ENCODE measurements at regions not wholly inside any gene's neighbourhood (a gene's known extent, or its start where the extent isn't known, plus 50 kb on each side); places are given as distances from the start of the nearest gene placed in this dataset.

GRCh38 chr4:165600959-165601683, 222.3 kb downstream of the CPE start:
- intact Hi-C loops (cut with DNase I), result no loop called here
- Histone ChIP-seq H3K4me3 (ENCODE audit: low read length in 3 of 3) (no peak overlapping the region), H3K27me3 (ENCODE audit: control insufficient read depth, insufficient read depth, low read length) (no peaks in the 10 kb centered on the region), H3K9me3 (ENCODE audit: control insufficient read depth in 2 of 3, insufficient read depth in 1 of 3, low read length in 3 of 3) (no peaks in the 10 kb centered on the region), H3K4me1 (ENCODE audit: control insufficient read depth in 2 of 3, insufficient read depth in 2 of 3, low read depth in 1 of 3, low read length in 3 of 3) (no peaks in the 10 kb centered on the region), H3K27ac (ENCODE audit: low read depth in 2 of 2, low read length in 2 of 2) (no peak overlapping the region), H3K9ac (ENCODE audit: low read length in 3 of 3) (no peak overlapping the region), H3K36me3 (ENCODE audit: control insufficient read depth in 2 of 3, insufficient read depth in 3 of 3, low read length in 3 of 3) (no peaks in the 10 kb centered on the region)
- no peak for DNase-seq
- TF ChIP-seq, protein P1, sequence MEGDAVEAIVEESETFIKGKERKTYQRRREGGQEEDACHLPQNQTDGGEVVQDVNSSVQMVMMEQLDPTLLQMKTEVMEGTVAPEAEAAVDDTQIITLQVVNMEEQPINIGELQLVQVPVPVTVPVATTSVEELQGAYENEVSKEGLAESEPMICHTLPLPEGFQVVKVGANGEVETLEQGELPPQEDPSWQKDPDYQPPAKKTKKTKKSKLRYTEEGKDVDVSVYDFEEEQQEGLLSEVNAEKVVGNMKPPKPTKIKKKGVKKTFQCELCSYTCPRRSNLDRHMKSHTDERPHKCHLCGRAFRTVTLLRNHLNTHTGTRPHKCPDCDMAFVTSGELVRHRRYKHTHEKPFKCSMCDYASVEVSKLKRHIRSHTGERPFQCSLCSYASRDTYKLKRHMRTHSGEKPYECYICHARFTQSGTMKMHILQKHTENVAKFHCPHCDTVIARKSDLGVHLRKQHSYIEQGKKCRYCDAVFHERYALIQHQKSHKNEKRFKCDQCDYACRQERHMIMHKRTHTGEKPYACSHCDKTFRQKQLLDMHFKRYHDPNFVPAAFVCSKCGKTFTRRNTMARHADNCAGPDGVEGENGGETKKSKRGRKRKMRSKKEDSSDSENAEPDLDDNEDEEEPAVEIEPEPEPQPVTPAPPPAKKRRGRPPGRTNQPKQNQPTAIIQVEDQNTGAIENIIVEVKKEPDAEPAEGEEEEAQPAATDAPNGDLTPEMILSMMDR (IDR thresholded peaks at IDR 0.05; ENCODE audit: borderline replicate concordance, extremely low read depth, insufficient read depth), result no peak
- no peak for FAIRE-seq

- TF ChIP-seq, protein P1 (IDR thresholded peaks at IDR 0.05; ENCODE audit: borderline replicate concordance, extremely low read depth, insufficient read depth), result no peak
Measured at GRCh38 chr4:165602621-165603020, 223.8 kb downstream of the CPE start.

DNA sequence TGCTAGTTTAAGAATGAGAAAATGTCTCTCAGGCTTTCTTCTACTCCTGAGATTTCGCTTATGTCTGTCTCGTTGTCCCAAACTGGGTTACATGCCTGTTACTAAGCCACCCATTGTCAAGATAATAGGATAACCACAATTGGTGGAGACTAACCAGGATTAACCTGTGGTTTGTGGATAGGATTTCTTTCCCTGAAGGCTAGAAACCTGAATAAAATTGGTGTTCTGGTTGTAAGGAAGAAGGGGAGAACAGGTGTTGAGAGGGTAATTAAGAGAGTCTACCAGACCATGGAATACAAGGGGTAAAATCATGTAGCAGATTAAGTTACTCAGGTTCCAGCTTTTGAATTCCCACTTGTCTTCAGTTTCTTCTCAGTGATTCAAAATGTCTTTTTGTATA, 225.4 kb downstream of the CPE start:
- H3K9ac ChIP-seq (ENCODE audit: low read length in 3 of 3), result no peak overlapping the region
- H3K27me3 ChIP-seq (ENCODE audit: control insufficient read depth, insufficient read depth, low read length), result no peaks in the 10 kb centered on the region
- TF ChIP-seq, protein P1 (IDR thresholded peaks at IDR 0.05; ENCODE audit: borderline replicate concordance, extremely low read depth, insufficient read depth), result no peak
- H3K27ac ChIP-seq (ENCODE audit: low read depth in 2 of 2, low read length in 2 of 2), result no peak overlapping the region
- H3K36me3 ChIP-seq (ENCODE audit: control insufficient read depth in 2 of 3, insufficient read depth in 3 of 3, low read length in 3 of 3), result no peaks in the 10 kb centered on the region
- no peaks in the 10 kb centered on the region for H3K4me1 ChIP-seq (ENCODE audit: control insufficient read depth in 2 of 3, insufficient read depth in 2 of 3, low read depth in 1 of 3, low read length in 3 of 3)
- no peak for FAIRE-seq
- no peaks in the 10 kb centered on the region for H3K9me3 ChIP-seq (ENCODE audit: control insufficient read depth in 2 of 3, insufficient read depth in 1 of 3, low read length in 3 of 3)
- DNase-seq, result no peak
- intact Hi-C loops (cut with DNase I), result no loop called here
- H3K4me3 ChIP-seq (ENCODE audit: low read length in 3 of 3), result no peak overlapping the region

More at GRCh38 chr4:165602621-165603020, 223.8 kb downstream of the CPE start:
- intact Hi-C loops (cut with DNase I), result no loop called here
- DNase-seq (no peak), FAIRE-seq (no peak)
- no peaks in the 10 kb centered on the region for H3K36me3 ChIP-seq (ENCODE audit: control insufficient read depth in 2 of 3, insufficient read depth in 3 of 3, low read length in 3 of 3)
- no peaks in the 10 kb centered on the region for H3K27me3 ChIP-seq (ENCODE audit: control insufficient read depth, insufficient read depth, low read length)
- no peaks in the 10 kb centered on the region for H3K9me3 ChIP-seq (ENCODE audit: control insufficient read depth in 2 of 3, insufficient read depth in 1 of 3, low read length in 3 of 3)
- no peak overlapping the region for H3K9ac ChIP-seq (ENCODE audit: low read length in 3 of 3)
- no peaks in the 10 kb centered on the region for H3K4me1 ChIP-seq (ENCODE audit: control insufficient read depth in 2 of 3, insufficient read depth in 2 of 3, low read depth in 1 of 3, low read length in 3 of 3)
- no peak overlapping the region for H3K27ac ChIP-seq (ENCODE audit: low read depth in 2 of 2, low read length in 2 of 2)
- H3K4me3 ChIP-seq (ENCODE audit: low read length in 3 of 3), result no peak overlapping the region

GRCh38 chr4:165605811-165606210, 227.0 kb downstream of the CPE start:
- no peaks in the 10 kb centered on the region for H3K4me1 ChIP-seq (ENCODE audit: control insufficient read depth in 2 of 3, insufficient read depth in 2 of 3, low read depth in 1 of 3, low read length in 3 of 3)
- TF ChIP-seq, protein P1 (IDR thresholded peaks at IDR 0.05; ENCODE audit: borderline replicate concordance, extremely low read depth, insufficient read depth), result no peak
- intact Hi-C loops (cut with DNase I), result no loop called here
- no peak for DNase-seq
- no peaks in the 10 kb centered on the region for H3K27me3 ChIP-seq (ENCODE audit: control insufficient read depth, insufficient read depth, low read length)
- H3K9me3 ChIP-seq (ENCODE audit: control insufficient read depth in 2 of 3, insufficient read depth in 1 of 3, low read length in 3 of 3), result no peaks in the 10 kb centered on the region
- no peak for FAIRE-seq
- H3K4me3 ChIP-seq (ENCODE audit: low read length in 3 of 3), result no peak overlapping the region
- no peaks in the 10 kb centered on the region for H3K36me3 ChIP-seq (ENCODE audit: control insufficient read depth in 2 of 3, insufficient read depth in 3 of 3, low read length in 3 of 3)
- H3K27ac ChIP-seq (ENCODE audit: low read depth in 2 of 2, low read length in 2 of 2), result no peak overlapping the region
- H3K9ac ChIP-seq (ENCODE audit: low read length in 3 of 3), result no peak overlapping the region

Data from kidney (tissue), 13 donors.